ENCODE measurements at regions not wholly inside any gene's neighbourhood (a gene's known extent, or its start where the extent isn't known, plus 50 kb on each side); places are given as distances from the start of the nearest gene placed in this dataset.

GRCh38 chr11:123357990-123358827 lies 71.9 kb upstream of the GRAMD1B start:
- TF ChIP-seq, protein P1, sequence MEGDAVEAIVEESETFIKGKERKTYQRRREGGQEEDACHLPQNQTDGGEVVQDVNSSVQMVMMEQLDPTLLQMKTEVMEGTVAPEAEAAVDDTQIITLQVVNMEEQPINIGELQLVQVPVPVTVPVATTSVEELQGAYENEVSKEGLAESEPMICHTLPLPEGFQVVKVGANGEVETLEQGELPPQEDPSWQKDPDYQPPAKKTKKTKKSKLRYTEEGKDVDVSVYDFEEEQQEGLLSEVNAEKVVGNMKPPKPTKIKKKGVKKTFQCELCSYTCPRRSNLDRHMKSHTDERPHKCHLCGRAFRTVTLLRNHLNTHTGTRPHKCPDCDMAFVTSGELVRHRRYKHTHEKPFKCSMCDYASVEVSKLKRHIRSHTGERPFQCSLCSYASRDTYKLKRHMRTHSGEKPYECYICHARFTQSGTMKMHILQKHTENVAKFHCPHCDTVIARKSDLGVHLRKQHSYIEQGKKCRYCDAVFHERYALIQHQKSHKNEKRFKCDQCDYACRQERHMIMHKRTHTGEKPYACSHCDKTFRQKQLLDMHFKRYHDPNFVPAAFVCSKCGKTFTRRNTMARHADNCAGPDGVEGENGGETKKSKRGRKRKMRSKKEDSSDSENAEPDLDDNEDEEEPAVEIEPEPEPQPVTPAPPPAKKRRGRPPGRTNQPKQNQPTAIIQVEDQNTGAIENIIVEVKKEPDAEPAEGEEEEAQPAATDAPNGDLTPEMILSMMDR (IDR thresholded peaks at IDR 0.05) = no peak

DNA sequence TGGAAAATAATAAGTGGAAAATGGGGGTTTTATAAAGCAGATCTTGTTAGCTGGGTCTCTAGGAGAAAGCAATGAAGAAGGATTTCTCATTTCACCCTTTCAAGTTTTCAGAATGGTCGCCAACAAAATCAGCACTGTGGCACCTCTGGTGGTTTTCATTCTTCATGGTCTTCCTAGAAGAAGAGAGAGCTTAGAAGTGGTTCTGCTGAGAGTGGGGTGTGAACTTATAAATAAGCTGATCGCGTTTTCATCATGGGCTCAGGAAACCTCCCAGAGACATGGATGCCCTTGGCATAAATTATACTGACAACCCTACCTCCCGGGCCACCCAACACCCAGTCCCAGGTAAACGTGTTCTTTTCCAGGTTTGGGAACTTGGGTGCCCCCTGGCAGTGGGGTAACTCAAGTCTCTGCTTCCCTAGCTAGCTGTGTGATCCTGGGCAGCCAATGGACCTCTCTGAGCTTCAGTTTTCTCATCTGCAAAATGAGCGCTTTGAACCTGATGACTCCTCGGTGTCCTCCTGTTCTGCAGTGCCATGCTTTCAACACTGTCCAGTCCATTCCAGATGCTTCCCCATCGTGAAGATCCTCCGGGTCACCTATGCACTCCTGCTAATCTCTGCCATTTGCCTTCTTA lies 72.6 kb upstream of the GRAMD1B start:
- TF ChIP-seq, protein P1 (IDR thresholded peaks at IDR 0.05) = no peak

GRCh38 chr11:123356539-123356938 lies 73.5 kb upstream of the GRAMD1B start:
- TF ChIP-seq, protein P1 (IDR thresholded peaks at IDR 0.05) = no peak

DNA sequence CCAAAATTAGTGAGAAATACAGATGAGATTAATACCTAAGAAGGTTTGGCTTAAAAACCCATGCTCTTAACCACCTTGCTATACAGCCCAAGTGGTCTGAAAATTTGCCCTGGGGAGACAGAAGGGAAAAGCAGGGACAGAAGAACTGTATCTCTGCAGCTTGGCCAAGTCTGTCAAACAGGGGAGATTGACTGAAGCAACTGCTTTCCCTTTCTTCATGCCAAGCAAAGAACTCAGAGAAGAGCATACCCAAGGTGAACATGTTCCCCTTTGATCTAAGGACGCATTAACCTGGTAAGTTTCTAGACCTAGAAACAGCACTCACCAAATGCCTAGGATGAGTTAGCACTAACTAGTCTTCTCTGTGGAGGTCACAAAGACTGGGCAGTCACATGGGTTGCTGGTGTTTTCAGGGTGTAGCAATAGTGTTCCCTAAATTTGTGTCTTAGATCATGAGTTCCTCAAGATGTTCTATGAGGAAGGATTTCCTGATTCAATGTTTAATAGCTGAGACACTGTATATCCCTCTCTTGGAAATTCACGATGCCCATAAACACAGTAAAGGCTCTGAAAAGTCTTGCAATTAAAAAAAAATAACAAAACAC lies 75.6 kb upstream of the GRAMD1B start:
- TF ChIP-seq, protein P1 (IDR thresholded peaks at IDR 0.05) = no peak

- TF ChIP-seq, protein P1 (IDR thresholded peaks at IDR 0.05) = no peak
Observed at GRCh38 chr11:123351375-123351774, 78.7 kb upstream of the GRAMD1B start.

GRCh38 chr11:123349382-123349781 lies 80.7 kb upstream of the GRAMD1B start:
- TF ChIP-seq, protein P1 (IDR thresholded peaks at IDR 0.05) = no peak

GRCh38 chr11:123344790-123345357 lies 85.2 kb upstream of the GRAMD1B start:
- TF ChIP-seq, protein P1 (IDR thresholded peaks at IDR 0.05) = no peak
